GM18873 (cell line): ENCODE measurements at regions not wholly inside any gene's neighbourhood (a gene's known extent, or its start where the extent isn't known, plus 50 kb on each side); places are given as distances from the start of the nearest gene placed in this dataset.

ENCODE experiments used
- ATAC-seq: cut with Tn5 transposase; IDR thresholded peaks from one replicate; pipeline ENCODE4 v1.9.1; 2021; ENCODE audit warnings: mild to moderate bottlenecking, moderate library complexity, moderate number of reproducible peaks; ENCODE audit not compliant: unreplicated experiment, low FRiP score

DNA sequence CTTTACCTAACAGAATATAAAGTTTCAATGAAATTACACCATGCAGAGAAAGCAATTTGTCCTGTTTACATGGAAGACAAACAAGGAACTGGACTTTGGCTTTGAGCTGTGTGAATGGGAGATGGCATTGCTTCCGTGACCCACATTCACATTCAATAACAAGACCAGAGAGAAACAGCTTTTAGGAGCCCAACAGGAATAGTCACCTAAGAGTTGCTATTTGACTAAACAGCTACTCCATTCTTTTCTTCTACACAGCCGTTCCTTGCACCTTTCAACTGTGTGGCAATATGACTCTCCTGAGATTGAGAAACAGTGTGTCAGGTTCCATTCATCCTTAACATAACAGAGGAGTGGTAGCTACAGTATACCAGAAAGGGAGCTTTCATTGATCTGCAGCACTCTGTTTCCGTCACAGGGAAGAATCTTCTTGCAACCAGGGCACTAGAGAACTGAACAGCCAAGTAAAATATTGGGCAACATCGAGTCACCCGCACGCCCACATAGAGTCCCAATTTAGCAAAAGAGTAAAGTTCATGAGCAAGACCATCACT, 355.1 kb downstream of the HAO1 start:
- no peak for ATAC-seq

DNA sequence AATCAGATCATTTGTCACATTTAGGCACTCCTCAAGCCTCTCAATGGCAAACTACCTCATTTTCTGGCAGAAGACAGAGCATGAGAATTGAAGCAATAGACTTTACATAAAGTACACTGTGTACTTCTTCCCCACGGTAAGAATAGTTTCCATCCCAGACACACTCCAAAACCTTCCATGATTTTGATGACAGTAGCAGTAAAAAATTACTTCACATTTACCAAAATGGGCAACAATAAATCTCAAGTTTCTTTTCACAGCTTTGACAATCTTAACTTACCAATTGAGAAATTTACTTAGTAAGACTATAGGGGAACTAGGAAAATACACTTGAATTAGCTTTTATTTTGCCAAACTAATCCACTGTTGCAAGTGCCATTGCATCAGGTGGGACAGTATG, 353.8 kb downstream of the HAO1 start:
- no peak for ATAC-seq

DNA sequence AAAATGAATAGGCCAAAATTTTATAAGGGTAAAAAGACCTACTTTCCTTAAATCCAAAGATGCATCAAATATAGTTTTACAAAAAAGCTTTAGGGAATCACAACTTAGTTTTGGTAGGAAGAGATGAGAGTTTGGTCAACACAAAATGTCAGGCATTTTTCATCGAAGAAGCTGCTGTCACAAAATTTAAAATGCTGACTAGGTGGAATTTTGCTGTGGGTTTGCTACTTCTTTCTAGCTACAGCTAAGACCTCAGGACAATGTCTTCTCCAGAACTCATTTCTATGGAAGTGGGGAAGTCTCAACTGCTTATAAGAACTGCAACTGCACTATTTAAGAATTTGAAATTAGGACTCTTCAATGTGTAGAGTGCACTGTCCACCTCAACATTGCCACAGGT, 351.1 kb downstream of the HAO1 start:
- ATAC-seq, result no peak

DNA sequence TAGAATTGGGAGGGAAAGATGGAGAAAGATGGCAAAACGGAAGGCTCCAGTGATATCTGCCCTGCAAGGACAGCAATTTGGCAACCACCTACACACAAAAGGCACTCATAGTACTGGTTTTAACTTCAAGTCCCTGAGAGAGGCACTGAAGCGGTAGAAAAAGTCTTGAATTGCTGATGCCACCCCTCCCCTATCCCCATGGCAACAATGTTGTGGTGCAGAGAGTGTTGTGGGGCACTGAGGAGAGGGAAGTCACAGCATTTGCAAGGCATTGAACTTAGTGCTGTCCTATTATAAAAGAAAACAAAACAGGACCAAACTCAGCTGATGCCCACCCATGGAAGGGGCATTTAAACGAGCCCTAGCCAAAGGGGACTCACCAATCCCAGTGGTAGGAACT, 343.7 kb downstream of the HAO1 start:
- ATAC-seq, result no peak

DNA sequence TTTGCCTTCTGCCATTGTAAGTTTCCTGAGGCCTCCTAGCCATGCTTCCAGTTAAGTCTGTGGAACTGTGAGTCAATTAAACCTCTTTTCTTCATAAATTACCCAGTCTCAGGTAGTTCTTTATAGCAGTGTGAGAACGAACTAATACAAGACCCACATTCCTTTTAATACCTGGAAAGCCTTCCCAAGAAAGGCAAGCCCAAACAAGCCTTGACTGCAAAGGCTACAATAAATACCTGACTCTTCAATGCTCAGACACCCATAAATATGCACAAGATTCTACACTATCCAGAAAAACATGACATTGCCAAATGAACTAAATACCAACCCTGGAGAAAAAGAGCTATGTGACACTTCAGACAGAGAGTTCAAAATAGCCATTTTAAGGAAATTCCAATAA, 338.8 kb downstream of the HAO1 start:
- no peak for ATAC-seq

DNA sequence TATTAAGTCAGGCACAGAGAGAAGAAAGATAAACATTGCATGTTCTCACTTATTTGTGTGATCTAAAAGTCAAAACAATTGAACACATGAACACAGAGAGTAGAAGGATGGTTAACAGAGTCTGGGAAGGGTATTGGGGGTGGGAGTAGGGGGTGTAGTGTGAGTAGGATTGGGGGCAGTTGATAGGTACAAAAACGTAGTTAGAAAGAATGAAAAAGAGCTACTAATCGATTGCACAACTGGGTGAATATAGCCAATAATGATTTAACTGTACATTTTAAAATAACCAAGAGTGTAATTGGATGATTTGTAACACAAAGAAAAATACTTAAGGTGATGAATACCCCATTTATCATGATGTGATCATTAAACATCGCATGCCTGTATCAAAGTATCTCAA, 333.3 kb downstream of the HAO1 start:
- ATAC-seq, result no peak

DNA sequence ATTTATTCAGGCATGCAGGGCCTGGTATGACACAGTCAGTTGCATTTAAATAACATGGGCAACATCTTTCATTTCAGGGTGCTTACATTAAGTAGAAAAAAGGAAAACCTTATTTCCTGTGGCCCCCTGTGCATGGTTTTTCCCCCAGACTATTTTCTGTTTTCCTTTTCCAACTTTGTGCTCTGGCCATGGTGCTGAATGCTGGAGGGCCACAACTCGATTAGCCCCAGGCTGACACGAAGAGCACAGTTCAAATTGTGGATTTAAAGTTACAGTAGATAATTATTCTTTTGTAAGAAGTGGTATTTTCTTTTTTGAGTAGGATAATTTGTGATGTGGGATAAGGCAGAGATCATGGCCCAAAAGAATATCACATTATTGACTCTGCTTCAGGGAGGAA, 332.0 kb downstream of the HAO1 start:
- ATAC-seq, result no peak

DNA sequence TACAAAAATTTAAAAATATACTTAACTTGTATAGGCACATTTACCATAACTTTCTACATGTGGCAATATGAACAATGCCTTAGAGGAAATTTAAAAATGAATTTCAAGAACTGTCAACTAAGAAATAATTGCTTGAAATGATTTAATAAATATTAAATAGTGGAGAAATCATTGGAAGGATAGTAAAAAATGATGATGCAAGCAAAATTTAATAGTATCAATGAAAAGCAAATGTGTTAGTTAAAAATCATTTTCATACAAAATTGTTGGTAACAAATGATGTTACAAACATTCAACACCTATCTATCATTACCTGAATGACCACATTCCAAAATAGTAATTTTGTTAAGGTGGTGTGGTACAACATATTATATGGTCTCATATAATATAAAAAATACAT, 331.0 kb downstream of the HAO1 start:
- ATAC-seq, result no peak

DNA sequence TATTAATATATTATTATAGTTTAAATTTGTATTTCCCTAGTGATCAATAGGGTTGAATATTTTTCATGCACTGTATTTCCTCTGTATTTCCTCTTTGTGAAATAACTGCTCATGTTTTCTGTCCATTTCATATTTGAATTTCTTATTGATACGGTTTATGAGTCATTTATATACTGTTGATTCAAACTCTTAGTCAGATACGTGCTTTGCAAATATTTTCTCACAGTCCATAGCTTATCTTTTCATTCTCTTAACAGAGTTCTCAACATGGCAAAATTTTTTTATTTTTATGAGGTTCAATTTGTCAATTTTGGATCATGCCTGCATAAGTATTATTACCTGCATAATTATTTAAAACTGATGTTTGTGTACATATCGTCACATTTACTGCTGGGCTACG, 329.6 kb downstream of the HAO1 start:
- ATAC-seq, result no peak

DNA sequence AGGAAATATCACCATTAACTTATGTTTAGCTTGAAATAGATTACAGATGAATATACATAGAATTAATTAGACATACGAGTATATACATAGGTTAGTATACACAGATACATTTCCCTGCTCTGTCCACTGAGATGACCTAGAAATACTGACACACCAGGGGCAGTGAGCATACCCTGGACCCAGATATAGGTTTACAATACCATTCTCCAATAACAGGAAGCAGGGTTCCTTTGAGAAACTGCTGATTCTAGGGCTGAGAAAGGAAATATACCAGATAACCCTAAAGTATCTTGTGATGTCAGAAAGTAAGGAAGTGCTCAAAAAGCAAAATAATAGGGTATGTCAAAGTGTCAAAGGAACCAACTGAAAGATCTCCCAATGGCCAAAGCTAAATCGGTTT, 322.5 kb downstream of the HAO1 start:
- no peak for ATAC-seq

DNA sequence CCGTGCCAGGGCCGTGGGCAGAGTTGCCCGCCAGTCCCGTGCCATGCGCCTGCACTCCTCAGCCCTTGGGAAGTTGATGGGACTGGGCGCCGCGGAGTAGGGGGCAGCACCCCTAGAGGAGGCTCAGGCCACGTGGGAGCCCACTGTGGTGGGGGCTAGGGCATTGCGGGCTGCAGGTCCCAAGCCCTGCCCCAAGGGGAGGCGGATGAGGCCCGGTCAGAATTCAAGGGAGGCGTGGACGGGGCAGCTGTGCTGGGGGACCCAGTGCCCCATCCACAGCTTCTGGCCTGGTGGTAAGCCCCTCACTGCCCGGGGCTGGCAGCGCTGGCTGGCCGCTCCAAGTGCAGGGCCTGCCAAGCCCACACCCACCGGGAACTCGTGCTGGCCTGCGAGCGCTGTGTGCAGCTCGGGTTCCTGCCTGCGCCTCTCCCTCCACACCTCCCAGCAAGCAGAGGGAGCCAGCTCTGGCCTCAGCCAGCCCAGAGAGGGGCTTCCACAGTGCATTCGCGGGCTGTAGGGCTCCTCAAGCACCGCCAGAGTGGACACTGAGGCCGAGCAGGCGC, 317.8 kb downstream of the HAO1 start:
- no peak for ATAC-seq

DNA sequence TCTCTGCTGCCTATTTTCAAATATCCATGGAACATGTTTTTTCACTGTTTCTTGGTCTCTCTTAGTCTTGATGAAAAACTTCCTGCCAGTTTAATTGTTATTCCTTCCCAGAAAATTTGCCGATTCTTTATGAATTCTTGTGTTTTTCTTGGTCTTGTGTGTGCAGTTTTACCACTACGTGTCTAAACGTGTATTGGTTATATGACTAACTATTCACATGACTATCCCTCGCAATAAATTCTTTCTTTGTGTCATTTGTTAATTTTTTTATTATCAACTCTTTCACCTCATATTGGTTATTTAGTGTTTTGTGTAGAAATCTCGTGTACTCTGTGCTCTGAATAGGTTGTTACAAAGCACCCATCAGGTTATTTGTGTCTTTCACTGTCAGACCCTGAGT, 315.4 kb downstream of the HAO1 start:
- no peak for ATAC-seq

DNA sequence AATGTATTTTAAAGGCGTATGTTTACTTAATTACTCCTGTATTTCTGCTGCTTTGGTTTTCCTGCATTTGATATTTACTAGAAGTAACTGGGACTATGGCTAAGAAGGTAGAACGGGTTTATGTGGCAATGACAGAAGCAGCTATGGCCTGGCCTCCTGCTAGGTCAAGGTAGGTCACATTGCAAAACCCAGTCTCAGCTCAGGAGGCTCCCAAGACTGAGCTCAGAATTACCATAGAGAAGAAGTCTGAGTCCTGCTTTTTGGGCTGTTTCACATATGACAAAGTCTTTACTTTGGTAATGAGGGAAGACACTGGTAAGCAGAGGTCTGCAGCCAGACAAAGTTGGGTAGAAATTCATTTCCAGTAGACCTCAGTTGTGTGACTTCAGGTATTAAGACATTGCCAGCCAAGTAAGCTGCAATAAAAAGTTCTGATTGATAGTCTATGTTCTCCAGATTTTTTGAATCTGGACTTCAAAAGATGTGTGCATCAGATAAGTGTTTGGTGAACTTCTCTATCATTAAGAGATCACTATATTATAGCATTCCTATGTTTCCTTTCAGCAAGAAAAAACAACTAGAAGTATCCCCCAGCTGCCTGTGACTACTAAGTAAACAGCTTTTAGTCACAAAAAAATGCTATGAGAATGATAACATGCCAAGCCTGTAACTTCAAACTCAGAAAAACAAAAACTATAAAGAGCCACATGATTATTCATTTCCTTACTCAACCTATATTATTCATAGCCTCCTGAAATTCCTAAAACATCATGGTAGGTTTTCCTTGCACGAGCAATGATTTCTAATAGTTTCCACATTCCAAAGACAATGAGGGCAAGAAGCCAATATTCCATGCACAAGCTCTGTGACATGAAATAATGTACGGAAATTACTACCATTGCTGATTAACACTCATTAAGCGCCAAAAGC, 312.3 kb downstream of the HAO1 start:
- no peak for ATAC-seq

DNA sequence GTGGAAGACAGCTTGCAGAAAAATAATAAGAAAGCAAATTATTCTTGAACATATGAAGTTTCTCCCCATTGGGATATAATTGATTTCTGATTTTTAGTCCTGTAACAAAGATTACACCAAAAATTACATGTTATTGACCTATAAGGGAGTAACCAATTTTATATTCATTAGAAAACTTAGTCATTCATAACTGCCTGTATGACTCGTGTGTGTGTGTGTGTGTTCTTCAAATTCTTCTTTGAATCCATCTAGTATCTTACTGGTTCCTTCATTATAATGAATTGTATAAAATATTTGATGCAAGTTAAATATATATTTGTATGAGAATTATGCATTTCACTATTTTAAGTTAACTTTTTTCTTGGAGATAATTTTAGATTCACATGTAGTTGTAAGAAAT, 310.4 kb downstream of the HAO1 start:
- ATAC-seq, result no peak

DNA sequence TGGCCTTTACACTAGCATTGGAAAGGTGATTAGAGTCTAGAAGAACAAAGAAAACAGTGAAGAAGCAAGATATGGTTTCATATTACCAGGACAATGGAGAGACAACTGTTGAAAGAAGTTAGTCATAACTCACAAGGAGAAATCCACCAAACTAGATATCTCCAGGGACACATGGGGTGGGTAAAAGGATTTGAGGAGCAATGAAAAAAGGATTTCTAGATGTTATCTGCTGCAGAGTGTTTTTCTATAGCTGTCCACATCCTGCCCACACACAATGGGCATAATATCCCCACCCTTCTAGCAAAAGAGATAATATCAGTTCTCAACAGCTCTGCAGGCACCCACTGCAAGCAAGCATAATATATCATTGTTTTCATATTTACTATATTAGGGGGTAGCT, 303.1 kb downstream of the HAO1 start:
- no peak for ATAC-seq

DNA sequence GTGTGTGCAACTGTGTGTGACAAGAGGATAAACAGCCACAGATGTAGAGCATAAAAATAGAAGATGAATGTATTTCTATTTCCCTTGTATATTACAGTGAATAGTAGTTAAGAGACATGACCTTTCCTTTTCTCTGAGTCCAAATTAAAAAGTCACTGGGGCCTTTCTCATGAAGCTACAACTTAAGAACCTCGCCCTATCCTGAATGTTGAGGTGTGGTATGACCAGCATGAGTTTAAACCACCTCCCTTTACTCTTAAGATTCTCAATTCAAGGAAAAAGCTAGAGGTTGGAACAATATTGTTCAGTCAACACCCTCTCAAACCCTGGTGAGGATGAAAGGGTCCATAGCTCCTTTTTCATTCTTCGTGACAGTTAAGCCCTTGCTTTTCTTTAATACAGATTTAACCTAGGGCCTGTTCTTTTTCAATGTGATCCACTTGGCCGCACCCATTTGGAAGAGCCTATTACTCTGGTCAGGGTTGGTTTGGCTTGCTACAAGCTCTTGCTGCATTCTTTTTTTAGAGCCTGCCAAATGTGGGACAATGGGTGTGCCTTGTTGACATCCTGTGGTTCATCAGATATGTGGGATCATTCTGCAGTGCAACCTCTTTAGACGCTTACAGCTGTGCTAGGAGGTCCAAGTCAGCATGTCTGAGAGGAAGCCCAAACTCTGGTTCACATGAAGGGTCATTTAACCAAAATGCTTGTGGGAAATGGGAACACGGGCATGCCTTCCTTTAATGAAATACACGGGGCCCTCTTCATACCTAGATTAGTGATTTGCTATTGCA, 290.0 kb downstream of the HAO1 start:
- no peak for ATAC-seq

DNA sequence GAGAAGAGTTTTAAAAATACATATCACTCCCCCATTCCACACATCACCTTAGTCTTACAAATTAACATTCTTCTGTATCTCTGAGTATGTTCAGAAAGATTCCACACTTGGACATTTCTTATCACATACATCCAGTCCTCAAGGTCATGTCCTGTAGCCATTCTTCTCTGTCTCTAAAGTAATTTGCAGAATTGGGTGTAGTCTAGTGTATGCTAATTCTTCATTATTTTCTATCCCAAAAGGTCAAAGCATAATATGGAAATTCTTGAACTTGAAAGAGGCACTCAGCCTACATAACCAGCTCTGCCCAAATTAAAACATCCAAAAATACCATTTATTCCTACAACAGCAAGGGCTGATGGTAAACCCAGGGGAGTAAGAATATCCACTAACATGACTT, 286.0 kb downstream of the HAO1 start:
- no peak for ATAC-seq

DNA sequence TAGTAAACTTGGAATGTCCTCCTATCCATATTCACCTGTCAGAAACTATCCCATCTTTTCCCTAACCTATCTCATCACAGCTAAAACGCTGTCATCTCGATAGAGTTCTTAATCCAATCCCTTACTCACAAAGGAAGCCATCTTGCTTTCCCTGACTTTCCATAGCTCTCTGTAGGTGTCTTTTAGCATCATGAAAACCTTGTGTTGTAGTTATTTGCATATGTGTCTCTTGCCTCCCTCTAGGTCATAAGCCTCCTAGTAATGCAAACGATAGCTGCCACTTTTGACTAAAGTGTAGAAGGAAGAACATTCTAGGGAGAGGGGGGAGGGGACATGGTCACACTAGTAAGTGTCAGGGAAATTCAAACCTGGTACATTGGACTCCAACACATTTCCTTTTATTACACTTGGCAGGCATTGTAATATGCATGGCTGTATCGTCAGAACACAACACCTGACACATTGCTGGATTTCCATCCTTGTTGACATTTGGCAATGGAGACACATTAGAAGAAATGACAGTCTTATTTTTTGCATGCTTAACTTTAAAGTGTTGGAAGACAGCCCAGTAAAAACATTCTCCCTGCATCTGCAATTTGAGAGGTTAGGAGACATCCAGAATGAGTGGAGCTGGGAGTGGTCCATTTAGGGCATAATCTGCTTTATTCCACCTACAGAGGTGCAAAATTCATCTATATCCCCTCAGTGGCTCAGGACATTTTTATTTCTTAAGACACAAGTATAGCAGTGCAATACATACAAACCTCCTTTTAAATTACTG, 283.4 kb downstream of the HAO1 start:
- ATAC-seq, result no peak

DNA sequence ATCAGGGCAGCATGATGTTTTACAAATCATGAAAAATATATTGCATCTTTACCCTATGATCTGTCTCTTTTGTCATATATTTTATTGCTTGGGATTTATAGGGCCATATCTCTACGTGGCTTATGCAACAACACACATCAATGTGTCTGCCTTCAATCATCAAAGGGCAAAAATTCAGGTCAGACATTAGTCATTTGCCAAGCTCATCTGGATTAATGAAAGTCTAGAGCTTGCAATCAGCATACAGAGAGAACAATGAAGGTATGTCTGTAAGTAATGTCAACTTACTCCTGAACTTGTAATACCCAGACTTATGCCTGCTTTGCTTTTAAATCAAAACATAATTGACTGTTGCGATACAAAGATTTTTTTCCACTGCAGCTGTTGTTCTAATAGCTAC, 282.7 kb downstream of the HAO1 start:
- ATAC-seq, result no peak

DNA sequence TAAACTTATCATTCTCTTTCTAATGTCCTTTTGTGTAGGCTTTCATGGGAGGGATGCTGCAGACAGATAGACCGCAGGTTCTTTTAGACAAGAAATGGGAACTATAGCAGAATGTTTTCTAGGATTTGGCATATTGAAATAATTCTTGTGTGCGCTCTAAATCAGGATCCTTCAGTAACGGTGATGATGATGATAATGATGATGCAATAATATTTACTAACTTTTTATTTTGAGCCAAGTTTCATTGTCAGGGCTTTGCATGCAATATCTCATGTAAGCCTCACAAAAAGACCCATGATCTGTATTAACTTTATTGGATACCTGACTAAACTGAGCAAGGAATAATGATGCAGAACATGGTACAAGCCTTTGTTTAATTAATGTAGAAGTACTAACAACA, 280.1 kb downstream of the HAO1 start:
- ATAC-seq, result no peak
